Mesenchymal stem cell (in vitro differentiated cells and primary cell): ENCODE measurements at regions not wholly inside any gene's neighbourhood (a gene's known extent, or its start where the extent isn't known, plus 50 kb on each side); places are given as distances from the start of the nearest gene placed in this dataset.
"Not testable (repeated sequence)": the region's sequence is repeated elsewhere in the genome, so short reads cannot be mapped to it uniquely, and the experiment has no call there.

Experiments
- DNase-seq: peaks from one replicate; pipeline ENCODE4 v3.0.0-alpha.2; 2013
- H2AFZ ChIP-seq: one replicate; pipeline ENCODE4 v1.6.1; 2013; ENCODE audit warnings: low read depth, mild to moderate bottlenecking, control low read depth, inconsistent platforms, low read length, moderate library complexity
- H2AK5ac ChIP-seq: 2 replicates; pipeline ENCODE4 v1.6.1; 2013; ENCODE audit warnings: low read length, moderate library complexity, mild to moderate bottlenecking, inconsistent platforms; ENCODE audit not compliant: severe bottlenecking
- H2BK120ac ChIP-seq: one replicate; pipeline ENCODE4 v1.6.1; 2013; ENCODE audit warnings: low read depth, mild to moderate bottlenecking, inconsistent platforms, low read length, moderate library complexity
- H2BK12ac ChIP-seq, 2 experiments: one replicate each; pipeline ENCODE4 v1.6.1; 2013; ENCODE audit warnings: inconsistent platforms in 2 of 2, low read length in 2 of 2, mild to moderate bottlenecking in 2 of 2, moderate library complexity in 2 of 2, control low read depth in 1 of 2
- H2BK15ac ChIP-seq: one replicate; pipeline ENCODE4 v1.6.1; 2013; ENCODE audit warnings: mild to moderate bottlenecking, low read depth, inconsistent platforms; ENCODE audit not compliant: poor library complexity, severe bottlenecking
- H2BK5ac ChIP-seq: 2 replicates; pipeline ENCODE4 v1.6.1; 2013; ENCODE audit warnings: low read depth, mild to moderate bottlenecking, low read length, control low read depth, inconsistent platforms; ENCODE audit not compliant: poor library complexity, severe bottlenecking
- H3K14ac ChIP-seq, 2 experiments: one replicate each; pipeline ENCODE4 v1.6.1; 2013; ENCODE audit warnings: inconsistent platforms in 2 of 2, low read length in 2 of 2, control low read depth in 1 of 2, mild to moderate bottlenecking in 1 of 2, moderate library complexity in 1 of 2
- H3K18ac ChIP-seq, 2 experiments: one replicate each; pipeline ENCODE4 v1.6.1; 2013; ENCODE audit warnings: inconsistent platforms in 2 of 2, low read length in 2 of 2, control low read depth in 1 of 2, low read depth in 1 of 2, mild to moderate bottlenecking in 1 of 2
- H3K23ac ChIP-seq, 2 experiments: one replicate each; pipeline ENCODE4 v1.6.1; 2013; ENCODE audit warnings: inconsistent platforms in 2 of 2, low read length in 2 of 2, mild to moderate bottlenecking in 2 of 2, moderate library complexity in 2 of 2, control low read depth in 1 of 2
- H3K27ac ChIP-seq: 2 replicates; pipeline ENCODE4 v1.5.1; 2013; ENCODE audit warnings: mild to moderate bottlenecking, moderate library complexity, low read length, control low read depth, inconsistent platforms; ENCODE audit not compliant: poor library complexity, severe bottlenecking
- H3K27me3 ChIP-seq, 2 experiments: 2 replicates each; pipeline versions ENCODE4 v1.6.1 to v1.7.0; 2013; ENCODE audit warnings: low read length in 2 of 2, mild to moderate bottlenecking in 2 of 2, moderate library complexity in 2 of 2, control low read depth in 1 of 2, inconsistent platforms in 1 of 2; ENCODE audit not compliant: control insufficient read depth in 1 of 2, insufficient read depth in 1 of 2
- H3K36me3 ChIP-seq, 2 experiments: 2 replicates each; pipeline versions ENCODE4 v1.6.1 to v1.7.0; 2013; ENCODE audit warnings: low read length in 2 of 2, control low read depth in 1 of 2, inconsistent platforms in 1 of 2, low read depth in 1 of 2, mild to moderate bottlenecking in 1 of 2; ENCODE audit not compliant: insufficient read depth in 2 of 2, control insufficient read depth in 1 of 2
- H3K4ac ChIP-seq, 2 experiments: one replicate each; pipeline ENCODE4 v1.6.1; 2013; ENCODE audit warnings: inconsistent platforms in 2 of 2, low read length in 2 of 2, mild to moderate bottlenecking in 2 of 2, moderate library complexity in 2 of 2, control low read depth in 1 of 2, low read depth in 1 of 2
- H3K4me1 ChIP-seq: 2 replicates; pipeline ENCODE4 v1.6.1; 2013; ENCODE audit warnings: low read depth, low read length, control low read depth; ENCODE audit not compliant: control insufficient read depth, insufficient read depth
- H3K4me2 ChIP-seq: 2 replicates; pipeline ENCODE4 v1.6.1; 2013; ENCODE audit warnings: low read length, mild to moderate bottlenecking, inconsistent platforms; ENCODE audit not compliant: poor library complexity, severe bottlenecking
- H3K4me3 ChIP-seq, 2 experiments: 2 replicates each; pipeline versions ENCODE4 v1.5.1 to v1.7.0; 2013; ENCODE audit warnings: low read length in 2 of 2, mild to moderate bottlenecking in 2 of 2, control low read depth in 1 of 2, low read depth in 1 of 2; ENCODE audit not compliant: insufficient read depth in 1 of 2
- H3K79me1 ChIP-seq: replicated peaks from 2 replicates; pipeline ENCODE4 v1.6.1; 2013; ENCODE audit warnings: mild to moderate bottlenecking, control low read depth, low read length, inconsistent platforms; ENCODE audit not compliant: poor library complexity, severe bottlenecking
- H3K9ac ChIP-seq: 2 replicates; pipeline ENCODE4 v1.7.0; 2013; ENCODE audit warnings: mild to moderate bottlenecking, low read length, moderate library complexity
- H3K9me3 ChIP-seq: 2 replicates; pipeline ENCODE4 v1.7.0; 2013; ENCODE audit warnings: mild to moderate bottlenecking, low read length; ENCODE audit not compliant: control insufficient read depth
- H4K8ac ChIP-seq: one replicate; pipeline ENCODE4 v1.6.1; 2013; ENCODE audit warnings: inconsistent platforms, mild to moderate bottlenecking, low read length, moderate library complexity
- H4K91ac ChIP-seq: one replicate; pipeline ENCODE4 v1.6.1; 2013; ENCODE audit warnings: mild to moderate bottlenecking, low read length, inconsistent platforms
- WGBS: methylation state at CpG from one replicate; pipeline ENCODE4 v1.1.7; 2013; ENCODE audit warnings: mixed read lengths; 5-methylcytosine and 5-hydroxymethylcytosine counted together

- H4K91ac ChIP-seq: not testable (repeated sequence)
Measured at GRCh38 chr7:91480470-91480869, 216.2 kb downstream of the FZD1 start.

DNA sequence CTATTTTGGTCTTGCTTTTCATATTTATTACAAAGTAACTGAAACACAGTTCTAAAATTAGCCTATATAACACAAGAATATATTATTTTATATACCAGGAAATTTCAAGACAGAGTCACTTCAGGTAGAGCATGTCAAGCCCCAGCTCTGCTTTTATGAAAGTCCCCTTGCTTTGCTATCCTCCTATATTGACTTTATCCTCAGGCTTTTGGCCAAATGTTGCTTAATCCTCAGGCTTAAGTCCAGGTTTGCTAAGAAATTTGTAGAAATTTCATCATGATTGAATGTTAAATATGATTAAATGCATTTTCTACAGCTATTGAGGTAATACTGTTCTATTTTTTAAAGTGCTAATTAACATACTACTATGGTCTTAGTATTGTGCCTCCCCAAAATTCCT, 227.6 kb downstream of the FZD1 start:
- no peaks in the 10 kb centered on the region for H3K4me1 ChIP-seq
- no peak overlapping the region for H2BK120ac ChIP-seq
- H2AK5ac ChIP-seq: no peak overlapping the region
- H2BK12ac ChIP-seq: no peak overlapping the region
- H3K79me1 ChIP-seq: no peaks in the 10 kb centered on the region
- H3K18ac ChIP-seq: no peak overlapping the region
- H3K4ac ChIP-seq: no peak overlapping the region
- no peaks in the 10 kb centered on the region for H3K36me3 ChIP-seq
- no peak for DNase-seq
- no peak overlapping the region for H3K9ac ChIP-seq
- H3K27me3 ChIP-seq: no peaks in the 10 kb centered on the region
- no peak overlapping the region for H2BK5ac ChIP-seq
- no peak overlapping the region for H2AFZ ChIP-seq
- H4K8ac ChIP-seq: no peak overlapping the region
- no peak overlapping the region for H3K23ac ChIP-seq
- no peak overlapping the region for H4K91ac ChIP-seq
- no peak overlapping the region for H3K4me2 ChIP-seq
- H2BK15ac ChIP-seq: no peak overlapping the region
- H3K9me3 ChIP-seq: peaks cover 18% of the 10 kb centered on the region
- H3K4me3 ChIP-seq: no peak overlapping the region
- H3K14ac ChIP-seq: no peak overlapping the region
- no peak overlapping the region for H3K27ac ChIP-seq

More at GRCh38 chr7:91480470-91480869, 216.2 kb downstream of the FZD1 start:
- not testable (repeated sequence) for H3K27ac ChIP-seq, H3K27me3 ChIP-seq, H2BK12ac ChIP-seq, H3K36me3 ChIP-seq, H3K4ac ChIP-seq, H2BK5ac ChIP-seq, H3K14ac ChIP-seq, H3K18ac ChIP-seq, H3K79me1 ChIP-seq, DNase-seq, H3K4me3 ChIP-seq, H3K4me2 ChIP-seq, H4K8ac ChIP-seq, H2BK120ac ChIP-seq, H2AK5ac ChIP-seq, H2AFZ ChIP-seq, H3K23ac ChIP-seq, H3K4me1 ChIP-seq, H2BK15ac ChIP-seq, H3K9me3 ChIP-seq, H3K9ac ChIP-seq
- 68% methylated on average over 2 of the region's 5 CpGs for WGBS

- Histone ChIP-seq H3K9ac (no peak overlapping the region), H3K27ac (no peak overlapping the region), H3K36me3 (no peaks in the 10 kb centered on the region), H2AFZ (no peak overlapping the region), H4K91ac (no peak overlapping the region), H3K4me1 (no peaks in the 10 kb centered on the region), H2BK5ac (no peak overlapping the region), H2BK12ac (no peak overlapping the region), H3K4me2 (no peak overlapping the region), H3K4me3 (no peak overlapping the region), H3K79me1 (no peaks in the 10 kb centered on the region), H3K18ac (no peak overlapping the region), H3K14ac (no peak overlapping the region), H2BK120ac (no peak overlapping the region), H3K23ac (no peak overlapping the region), H3K4ac (no peak overlapping the region), H3K9me3 (peaks cover 15% of the 10 kb centered on the region), H4K8ac (no peak overlapping the region), H2BK15ac (no peak overlapping the region), H2AK5ac (no peak overlapping the region), H3K27me3 (no peaks in the 10 kb centered on the region)
- DNase-seq: no peak
- no CpG with 5 or more reads among the region's 2 CpGs for WGBS
Measured at GRCh38 chr7:91492317-91492716, 228.1 kb downstream of the FZD1 start.

- Histone ChIP-seq H4K8ac (no peak overlapping the region), H3K18ac (no peak overlapping the region), H3K4ac (no peak overlapping the region), H3K9ac (no peak overlapping the region), H3K27me3 (no peaks in the 10 kb centered on the region), H2BK120ac (no peak overlapping the region), H3K27ac (no peak overlapping the region), H2BK15ac (no peak overlapping the region), H3K9me3 (peaks cover 11% of the 10 kb centered on the region), H4K91ac (no peak overlapping the region), H2BK12ac (no peak overlapping the region), H3K4me3 (no peak overlapping the region), H3K23ac (no peak overlapping the region), H3K36me3 (no peaks in the 10 kb centered on the region), H2AK5ac (no peak overlapping the region), H3K14ac (no peak overlapping the region), H3K79me1 (no peaks in the 10 kb centered on the region), H3K4me2 (no peak overlapping the region), H2AFZ (no peak overlapping the region), H2BK5ac (no peak overlapping the region), H3K4me1 (no peaks in the 10 kb centered on the region)
- WGBS: 71% methylated on average over 2 of the region's 3 CpGs
- DNase-seq: no peak
Measured at GRCh38 chr7:91492773-91493172, 228.5 kb downstream of the FZD1 start.
